GM18873 (cell line): ENCODE measurements at regions not wholly inside any gene's neighbourhood (a gene's known extent, or its start where the extent isn't known, plus 50 kb on each side); places are given as distances from the start of the nearest gene placed in this dataset.
"Not testable (repeated sequence)": the region's sequence is repeated elsewhere in the genome, so short reads cannot be mapped to it uniquely, and the experiment has no call there.

Experiments used
- ATAC-seq: cut with Tn5 transposase; IDR thresholded peaks from one replicate; pipeline ENCODE4 v1.9.1; 2021; ENCODE audit warnings: mild to moderate bottlenecking, moderate library complexity, moderate number of reproducible peaks; ENCODE audit not compliant: unreplicated experiment, low FRiP score

- no peak for ATAC-seq
Measured at GRCh38 chr2:64865831-64866345, 123.3 kb upstream of the SLC1A4 start.

DNA sequence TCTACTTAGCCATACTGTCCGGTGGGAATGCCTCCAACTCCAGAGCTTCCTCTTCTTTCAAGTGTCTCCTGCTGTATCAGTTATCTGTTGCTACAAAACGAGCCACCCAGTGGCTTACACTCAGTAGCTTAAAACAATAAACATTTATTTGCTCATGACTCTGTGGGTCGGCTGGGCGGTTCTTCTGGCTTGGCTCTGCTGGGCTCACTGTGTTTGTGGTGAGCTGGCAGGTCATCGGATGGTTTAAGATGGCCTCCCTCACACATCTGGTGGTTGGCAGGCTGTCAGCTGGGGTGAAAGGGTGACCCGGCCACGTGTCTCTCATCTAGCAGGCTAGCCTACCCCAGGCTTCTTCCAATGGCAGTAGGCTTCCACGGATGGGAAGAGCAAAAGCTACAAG is 122.4 kb upstream of the SLC1A4 start:
- no peak for ATAC-seq

GRCh38 chr2:64867253-64867996 is 121.8 kb upstream of the SLC1A4 start:
- ATAC-seq: no peak

GRCh38 chr2:64869126-64869525 is 120.1 kb upstream of the SLC1A4 start:
- no peak for ATAC-seq

GRCh38 chr2:64873472-64873924 is 115.7 kb upstream of the SLC1A4 start:
- peak; percentile 70 for ATAC-seq

GRCh38 chr2:64874593-64874992 is 114.6 kb upstream of the SLC1A4 start:
- no peak for ATAC-seq

- no peak for ATAC-seq
Measured at GRCh38 chr2:64875368-64875767, 113.8 kb upstream of the SLC1A4 start.

GRCh38 chr2:64876137-64876647 is 113.0 kb upstream of the SLC1A4 start:
- ATAC-seq: no peak

- ATAC-seq: no peak
Measured at GRCh38 chr2:64879745-64880144, 109.5 kb upstream of the SLC1A4 start.

- no peak for ATAC-seq
Measured at GRCh38 chr2:64880193-64880951, 108.8 kb upstream of the SLC1A4 start.

- ATAC-seq: no peak
Measured at GRCh38 chr2:64881037-64881492, 108.1 kb upstream of the SLC1A4 start.

GRCh38 chr2:64887565-64887964 is 101.6 kb upstream of the SLC1A4 start:
- ATAC-seq: no peak

GRCh38 chr2:64888591-64889309 is 100.4 kb upstream of the SLC1A4 start:
- ATAC-seq: no peak

DNA sequence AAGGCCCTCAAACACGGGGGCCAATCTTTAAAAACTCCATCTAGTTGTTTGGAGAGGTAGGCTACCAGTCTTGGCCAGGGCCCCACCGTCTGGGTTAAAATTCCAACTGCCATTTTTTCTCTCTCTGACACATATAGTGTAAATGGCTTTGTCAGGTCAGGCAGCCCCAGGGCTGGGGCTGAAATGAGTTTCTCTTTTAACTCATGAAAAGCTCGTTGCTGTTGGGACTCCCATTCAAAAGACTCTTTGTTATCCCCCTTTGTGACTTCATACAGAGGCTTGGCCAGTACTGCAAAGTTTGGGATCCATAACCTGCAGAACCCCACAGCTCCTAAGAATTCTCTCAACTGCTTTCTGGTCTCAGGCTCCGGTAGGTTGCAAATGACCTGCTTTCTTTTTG is 99.4 kb upstream of the SLC1A4 start:
- no peak for ATAC-seq

DNA sequence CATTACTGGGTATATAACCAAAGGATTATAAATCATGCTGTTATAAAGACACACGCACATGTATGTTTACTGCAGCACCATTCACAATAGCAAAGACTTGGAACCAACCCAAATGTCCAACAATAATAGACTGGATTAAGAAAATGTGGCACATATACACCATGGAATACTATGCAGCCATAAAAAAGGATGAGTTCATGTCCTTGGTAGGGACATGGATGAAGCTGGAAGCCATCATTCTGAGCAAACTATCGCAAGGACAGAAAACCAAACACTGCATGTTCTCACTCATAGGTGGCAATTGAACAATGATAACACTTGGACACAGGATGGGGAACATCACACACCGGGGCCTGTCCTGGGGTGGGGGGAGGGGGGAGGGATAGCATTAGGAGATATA is 92.6 kb upstream of the SLC1A4 start:
- ATAC-seq: not testable (repeated sequence)

DNA sequence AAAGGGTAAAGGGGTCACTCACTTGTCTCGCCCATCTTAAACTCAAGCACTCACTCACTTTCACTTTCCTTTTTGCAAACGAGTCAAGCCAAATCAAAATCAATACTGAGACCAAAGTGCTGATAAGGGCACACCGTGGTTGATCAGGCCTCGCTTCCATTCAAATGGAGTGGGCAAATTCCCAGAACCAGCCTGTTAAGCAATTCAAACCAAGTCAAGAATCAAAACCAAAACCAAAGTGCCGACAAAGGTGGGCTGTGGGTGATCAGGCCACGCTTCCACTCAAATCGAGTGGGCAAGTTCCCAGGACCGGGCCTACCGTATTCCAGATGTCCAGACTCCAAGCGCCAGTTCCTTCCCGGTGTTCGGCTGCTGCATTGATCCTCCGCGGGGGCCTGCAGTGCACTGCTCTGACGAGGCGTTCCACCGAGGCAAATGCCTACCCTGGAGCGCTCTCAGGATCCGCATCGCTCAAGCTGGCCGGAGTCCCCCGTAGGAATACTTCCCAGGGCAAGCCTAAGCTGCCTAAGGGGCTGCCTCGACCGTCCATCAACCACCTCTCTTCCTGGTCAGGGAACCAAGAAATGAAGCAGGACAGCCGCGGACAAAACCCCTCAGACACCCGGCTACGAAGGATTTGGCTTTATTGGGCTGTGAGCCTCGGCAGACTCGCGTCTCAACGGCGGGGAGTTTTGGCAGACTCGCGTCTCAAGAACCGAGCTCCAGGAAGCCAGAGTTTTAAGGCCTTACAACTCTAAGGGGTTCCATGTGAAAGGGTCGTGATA is 89.9 kb upstream of the SLC1A4 start:
- ATAC-seq: no peak

DNA sequence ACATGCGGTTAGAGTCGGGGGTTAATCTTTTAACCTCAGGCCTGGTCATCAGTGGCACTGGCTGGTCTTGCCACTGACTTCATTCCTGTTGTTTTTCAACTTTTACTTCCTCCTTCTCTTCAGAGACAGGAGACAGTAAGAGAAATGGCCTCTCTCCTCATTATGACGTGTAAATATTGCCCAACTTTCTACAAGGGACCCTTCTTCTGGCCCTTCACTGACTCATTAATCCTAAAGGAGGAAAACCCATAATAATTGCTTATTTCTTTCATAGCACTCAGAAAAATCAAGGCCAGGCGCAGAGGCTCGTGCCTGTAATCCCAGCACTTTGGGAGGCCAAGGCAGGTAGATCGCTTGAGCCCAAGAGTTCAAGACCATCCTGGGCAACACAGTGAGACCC is 89.3 kb upstream of the SLC1A4 start:
- ATAC-seq: not testable (repeated sequence)

DNA sequence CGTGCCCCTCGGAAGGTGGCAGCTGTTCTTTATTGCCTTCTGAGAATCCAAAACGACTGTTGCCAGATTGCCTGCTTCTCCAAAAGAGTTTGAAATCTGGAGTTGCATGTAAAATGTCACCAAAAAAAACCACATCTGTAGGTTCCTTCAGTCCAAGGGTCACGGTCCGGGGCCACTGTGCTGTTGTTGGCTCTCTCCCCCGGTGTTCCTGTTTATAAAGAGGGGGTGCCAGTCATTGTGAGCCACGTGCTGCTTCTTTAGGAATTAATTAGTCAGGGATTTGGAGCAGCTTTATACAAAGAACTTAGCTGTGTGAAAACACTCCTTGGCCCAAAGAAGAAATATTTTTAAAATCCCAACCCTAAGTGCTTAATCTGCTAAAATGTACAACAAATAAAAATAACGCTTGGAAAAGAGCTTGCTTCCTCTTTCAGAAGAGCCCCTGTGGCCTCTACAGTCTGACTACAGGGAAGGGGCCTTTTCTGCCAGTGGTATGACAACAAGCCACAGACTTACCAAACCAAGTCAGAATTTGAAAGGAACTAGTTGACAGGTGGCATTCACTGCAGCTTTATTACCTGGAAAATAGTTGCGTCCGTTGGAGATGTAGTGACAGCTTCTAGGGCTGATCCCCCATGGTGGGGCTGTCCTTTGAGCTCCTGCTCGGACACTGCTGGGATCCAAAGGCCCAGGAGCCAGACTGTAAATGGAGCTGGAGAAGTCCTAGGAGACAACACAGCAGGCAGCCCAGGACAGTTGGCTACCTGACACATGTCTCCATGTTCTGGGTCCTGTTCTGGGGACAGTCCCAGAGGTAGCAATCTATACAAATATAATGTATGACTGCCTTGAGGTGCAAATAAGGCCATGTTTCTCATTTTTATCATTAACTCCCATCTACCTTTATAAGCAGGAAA is 84.5 kb upstream of the SLC1A4 start:
- no peak for ATAC-seq
